Omental fat pad (tissue), 3 donors: ENCODE measurements at regions not wholly inside any gene's neighbourhood (a gene's known extent, or its start where the extent isn't known, plus 50 kb on each side); places are given as distances from the start of the nearest gene placed in this dataset.
"Not testable (repeated sequence)": the region's sequence is repeated elsewhere in the genome, so short reads cannot be mapped to it uniquely, and the experiment has no call there.

Experiments
- ATAC-seq: fragments of 150-250 bp; one replicate; pipeline ENCODE4 v1.9.1; 2016; ENCODE audit warnings: mild to moderate bottlenecking, moderate library complexity; ENCODE audit not compliant: low FRiP score
- DNase-seq: peaks from one replicate; pipeline ENCODE4 v3.0.0-alpha.2; 2019; ENCODE audit warnings: low spot score
- TF ChIP-seq, protein P1 (sequence below), 3 donors: fragments of 450-650 bp; IDR thresholded peaks; one replicate each; pipeline ENCODE4 v1.5.1; 2016 to 2017; ENCODE audit warnings: antibody characterized with exemption in 3 of 3, mild to moderate bottlenecking in 3 of 3, moderate library complexity in 2 of 3

DNA sequence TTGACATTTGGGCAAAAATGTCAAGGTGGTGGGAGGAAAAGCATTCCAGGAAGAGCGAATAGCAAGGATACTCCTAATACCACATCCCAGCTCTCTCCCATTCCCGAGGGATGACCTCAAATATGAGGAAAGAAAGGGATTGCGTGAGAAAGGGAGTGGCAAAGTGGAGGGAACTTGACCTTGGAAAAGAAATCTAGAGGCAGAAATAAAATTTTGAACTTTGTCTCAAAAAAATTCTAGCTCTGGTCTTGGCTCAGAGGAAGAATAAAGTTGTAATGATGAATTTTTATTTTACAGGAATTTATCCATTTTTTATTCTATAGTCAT is 127.8 kb downstream of the TBX19 start:
- no peak for DNase-seq
- TF ChIP-seq, protein P1, sequence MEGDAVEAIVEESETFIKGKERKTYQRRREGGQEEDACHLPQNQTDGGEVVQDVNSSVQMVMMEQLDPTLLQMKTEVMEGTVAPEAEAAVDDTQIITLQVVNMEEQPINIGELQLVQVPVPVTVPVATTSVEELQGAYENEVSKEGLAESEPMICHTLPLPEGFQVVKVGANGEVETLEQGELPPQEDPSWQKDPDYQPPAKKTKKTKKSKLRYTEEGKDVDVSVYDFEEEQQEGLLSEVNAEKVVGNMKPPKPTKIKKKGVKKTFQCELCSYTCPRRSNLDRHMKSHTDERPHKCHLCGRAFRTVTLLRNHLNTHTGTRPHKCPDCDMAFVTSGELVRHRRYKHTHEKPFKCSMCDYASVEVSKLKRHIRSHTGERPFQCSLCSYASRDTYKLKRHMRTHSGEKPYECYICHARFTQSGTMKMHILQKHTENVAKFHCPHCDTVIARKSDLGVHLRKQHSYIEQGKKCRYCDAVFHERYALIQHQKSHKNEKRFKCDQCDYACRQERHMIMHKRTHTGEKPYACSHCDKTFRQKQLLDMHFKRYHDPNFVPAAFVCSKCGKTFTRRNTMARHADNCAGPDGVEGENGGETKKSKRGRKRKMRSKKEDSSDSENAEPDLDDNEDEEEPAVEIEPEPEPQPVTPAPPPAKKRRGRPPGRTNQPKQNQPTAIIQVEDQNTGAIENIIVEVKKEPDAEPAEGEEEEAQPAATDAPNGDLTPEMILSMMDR (IDR thresholded peaks at IDR 0.05), result no peak
- peak; percentile 23 for ATAC-seq

DNA sequence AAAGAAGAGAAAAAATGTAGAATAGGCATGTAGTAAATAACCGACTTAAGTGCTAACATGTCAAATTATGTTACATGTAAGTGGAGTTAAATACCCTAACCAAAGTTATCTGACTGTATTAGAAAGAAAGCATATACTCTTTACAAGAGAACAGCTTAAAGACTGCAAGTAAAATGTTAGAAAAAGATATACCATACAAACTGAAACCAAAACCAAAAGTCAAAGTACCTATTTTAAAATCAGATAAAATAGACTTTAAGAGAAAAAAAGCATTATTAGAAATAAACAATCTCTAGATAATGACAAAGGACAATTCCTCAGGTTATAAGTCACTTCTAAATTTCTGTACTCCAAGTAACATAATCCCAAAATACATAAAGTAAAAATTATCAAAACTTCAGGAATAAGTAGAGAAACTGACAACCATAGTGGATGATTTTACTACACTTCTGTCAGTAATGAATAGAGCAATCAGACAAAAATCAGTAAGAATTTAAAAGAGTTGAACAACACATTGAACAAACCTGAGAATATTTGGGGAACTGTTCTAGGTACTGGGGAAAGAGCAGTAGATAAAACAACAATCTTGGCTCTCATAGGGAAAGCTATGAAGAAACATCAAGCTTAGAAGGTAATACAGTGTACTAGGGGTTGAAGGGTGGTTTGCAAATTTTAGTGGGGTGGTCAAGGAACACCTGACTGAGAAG is 127.3 kb downstream of the TBX19 start:
- TF ChIP-seq, protein P1 (IDR thresholded peaks at IDR 0.05), result no peak
- ATAC-seq (peak; percentile 23), DNase-seq (no peak)

GRCh38 chr1:168405906-168406549 is 125.4 kb downstream of the TBX19 start:
- ATAC-seq, result no peak
- TF ChIP-seq, protein P1 (IDR thresholded peaks at IDR 0.05), result no peak

GRCh38 chr1:168403140-168403539 is 122.5 kb downstream of the TBX19 start:
- no peak for ATAC-seq
- TF ChIP-seq, protein P1 (IDR thresholded peaks at IDR 0.05), result no peak
- no peak for DNase-seq

More at GRCh38 chr1:168405906-168406549, 125.4 kb downstream of the TBX19 start:
- no peak for DNase-seq

DNA sequence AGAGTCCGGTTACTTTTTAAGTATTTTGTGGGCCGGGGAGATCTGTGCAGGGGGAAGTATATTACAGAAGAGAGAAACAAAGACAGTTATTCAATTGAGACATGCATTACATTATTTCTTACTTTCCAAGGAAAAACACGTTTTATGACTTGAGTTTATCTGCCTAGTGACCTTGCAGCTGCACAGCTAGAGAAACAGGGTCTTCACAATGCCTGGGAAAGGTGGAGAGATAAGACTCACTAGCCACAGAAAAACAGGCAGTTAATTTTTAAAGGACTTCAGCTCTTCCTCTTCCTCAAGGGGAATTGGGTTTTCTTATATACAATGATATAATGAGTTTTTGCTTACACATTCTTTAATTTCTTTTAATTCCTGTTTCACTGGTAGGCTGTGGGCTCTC is 121.8 kb downstream of the TBX19 start:
- ATAC-seq, DNase-seq: not testable (repeated sequence)

DNA sequence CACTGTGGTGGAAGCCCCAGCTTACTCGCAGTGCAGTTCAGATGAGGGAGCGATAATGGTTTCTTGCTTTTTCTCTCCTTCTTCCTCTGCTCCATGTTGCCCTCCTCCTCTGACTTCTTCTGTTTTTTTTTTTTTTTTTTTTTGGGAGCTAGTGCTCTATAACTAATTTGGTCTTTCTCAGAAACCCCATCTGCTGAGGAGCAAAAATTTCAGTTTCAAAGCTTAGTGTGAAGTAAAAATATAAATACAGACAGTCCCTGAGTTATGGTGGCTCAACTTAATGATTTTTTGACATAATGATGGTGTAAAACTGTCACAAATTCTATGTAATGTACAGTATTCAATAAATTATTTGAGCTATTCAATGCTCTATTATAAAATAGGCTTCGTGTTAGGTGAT is 120.7 kb downstream of the TBX19 start:
- ATAC-seq (no peak), DNase-seq (no peak)
- TF ChIP-seq, protein P1 (IDR thresholded peaks at IDR 0.05), result no peak

DNA sequence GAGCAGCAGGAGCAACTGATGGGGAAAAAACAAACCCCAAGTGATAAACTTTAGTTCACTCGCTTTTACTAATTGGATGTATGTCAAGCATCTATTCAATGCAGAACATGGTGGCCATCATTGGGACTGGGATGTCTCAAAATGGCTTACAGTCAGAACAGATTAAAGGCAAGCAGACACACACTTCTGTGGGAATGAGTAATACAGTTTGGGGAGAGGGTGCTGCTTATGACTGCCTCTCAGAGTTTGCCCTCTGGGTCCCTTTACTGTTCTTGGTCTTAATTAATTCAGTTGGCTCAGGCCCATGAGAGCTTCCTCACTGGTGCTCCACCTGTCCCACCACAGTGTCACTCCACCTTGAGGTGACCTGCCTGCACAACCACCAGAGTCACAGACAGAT is 119.5 kb downstream of the TBX19 start:
- no peak for ATAC-seq
- DNase-seq, result no peak
- TF ChIP-seq, protein P1 (IDR thresholded peaks at IDR 0.05), result no peak
